H9 (cell line): ENCODE measurements at regions not wholly inside any gene's neighbourhood (a gene's known extent, or its start where the extent isn't known, plus 50 kb on each side); places are given as distances from the start of the nearest gene placed in this dataset.

Experiments
- DNase-seq: peaks from one replicate; pipeline ENCODE4 v3.0.0-alpha.2; 2017
- H2AFZ ChIP-seq: one replicate; pipeline ENCODE4 v1.6.1; 2013; ENCODE audit warnings: mild to moderate bottlenecking, low read length, control low read depth, moderate library complexity
- H2AK5ac ChIP-seq: 2 replicates; pipeline ENCODE4 v1.6.1; 2013; ENCODE audit warnings: low read length, control low read depth, mixed read lengths; ENCODE audit not compliant: insufficient read length
- H2BK120ac ChIP-seq: one replicate; pipeline ENCODE4 v1.6.1; 2013; ENCODE audit warnings: low read depth, mild to moderate bottlenecking, low read length, control low read depth, inconsistent platforms; ENCODE audit not compliant: poor library complexity, severe bottlenecking
- H2BK12ac ChIP-seq: 2 replicates; pipeline ENCODE4 v1.6.1; 2013; ENCODE audit warnings: low read length, control low read depth, mixed read lengths, low read depth; ENCODE audit not compliant: insufficient read length
- H2BK15ac ChIP-seq: 2 replicates; pipeline ENCODE4 v1.6.1; 2013; ENCODE audit warnings: low read depth, low read length, control low read depth
- H2BK20ac ChIP-seq: one replicate; pipeline ENCODE4 v1.6.1; 2013; ENCODE audit warnings: low read depth, mild to moderate bottlenecking, low read length, control low read depth, inconsistent platforms; ENCODE audit not compliant: poor library complexity, severe bottlenecking
- H2BK5ac ChIP-seq: 2 replicates; pipeline ENCODE4 v1.6.1; 2013; ENCODE audit warnings: low read length, control low read depth, mixed read lengths; ENCODE audit not compliant: insufficient read length
- H3K14ac ChIP-seq: 2 replicates; pipeline ENCODE4 v1.6.1; 2013; ENCODE audit warnings: low read length, control low read depth; ENCODE audit not compliant: insufficient read depth
- H3K18ac ChIP-seq: 2 replicates; pipeline ENCODE4 v1.6.1; 2013; ENCODE audit warnings: low read depth, mild to moderate bottlenecking, mixed read lengths, low read length, control low read depth; ENCODE audit not compliant: insufficient read length
- H3K23ac ChIP-seq: 2 replicates; pipeline ENCODE4 v1.6.1; 2013; ENCODE audit warnings: low read length, control low read depth, mixed read lengths, low read depth; ENCODE audit not compliant: insufficient read length
- H3K23me2 ChIP-seq: 2 replicates; pipeline ENCODE4 v1.6.1; 2013; ENCODE audit warnings: low read depth, mild to moderate bottlenecking, mixed read lengths, low read length, control low read depth; ENCODE audit not compliant: insufficient read length, poor library complexity, severe bottlenecking
- H3K27ac ChIP-seq: 2 replicates; pipeline ENCODE4 v1.5.1; 2013; ENCODE audit warnings: low read length, control low read depth, mixed read lengths, low read depth; ENCODE audit not compliant: insufficient read length
- H3K27me3 ChIP-seq: 2 replicates; pipeline ENCODE4 v1.6.1; 2013; ENCODE audit warnings: low read length, control low read depth, inconsistent platforms; ENCODE audit not compliant: insufficient read depth
- H3K4ac ChIP-seq: 2 replicates; pipeline ENCODE4 v1.6.1; 2013; ENCODE audit warnings: low read depth, mild to moderate bottlenecking, control low read depth, inconsistent platforms, low read length, moderate library complexity
- H3K4me1 ChIP-seq: 2 replicates; pipeline ENCODE4 v1.6.1; 2013; ENCODE audit warnings: low read length, control low read depth, inconsistent platforms; ENCODE audit not compliant: insufficient read depth
- H3K4me2 ChIP-seq: 2 replicates; pipeline ENCODE4 v1.6.1; 2013; ENCODE audit warnings: low read length, control low read depth, mixed read lengths; ENCODE audit not compliant: insufficient read length, insufficient read depth
- H3K56ac ChIP-seq: 2 replicates; pipeline ENCODE4 v1.6.1; 2013; ENCODE audit warnings: low read depth, mild to moderate bottlenecking, mixed read lengths, low read length, control low read depth; ENCODE audit not compliant: insufficient read length
- H3K79me1 ChIP-seq: 2 replicates; pipeline ENCODE4 v1.6.1; 2013; ENCODE audit warnings: low read depth, mild to moderate bottlenecking, moderate library complexity, low read length, control low read depth, inconsistent platforms; ENCODE audit not compliant: insufficient read depth, poor library complexity, severe bottlenecking
- H3K79me2 ChIP-seq: 2 replicates; pipeline ENCODE4 v1.6.1; 2013; ENCODE audit warnings: low read length, control low read depth, inconsistent platforms; ENCODE audit not compliant: insufficient read depth
- H3K9ac ChIP-seq: 2 replicates; pipeline ENCODE4 v1.6.1; 2013; ENCODE audit warnings: low read length, control low read depth, mixed read lengths; ENCODE audit not compliant: insufficient read length; ENCODE audit errors: extremely low read depth
- H3K9me3 ChIP-seq: one replicate; pipeline ENCODE4 v1.6.1; 2013; ENCODE audit warnings: low read depth, low read length, inconsistent platforms; ENCODE audit not compliant: control insufficient read depth
- H3T11ph ChIP-seq: one replicate; pipeline ENCODE4 v1.6.1; 2013; ENCODE audit warnings: mild to moderate bottlenecking, low read length, control low read depth, inconsistent platforms
- H4K20me1 ChIP-seq: one replicate; pipeline ENCODE4 v1.6.1; 2013; ENCODE audit not compliant: control insufficient read depth, insufficient read length, insufficient read depth
- H4K5ac ChIP-seq: 2 replicates; pipeline ENCODE4 v1.6.1; 2013; ENCODE audit warnings: low read depth, mild to moderate bottlenecking, mixed read lengths, low read length, control low read depth; ENCODE audit not compliant: insufficient read length
- H4K8ac ChIP-seq: replicated peaks from 2 replicates; pipeline ENCODE4 v1.6.1; 2013; ENCODE audit warnings: low read length, control low read depth, mixed read lengths, low read depth; ENCODE audit not compliant: insufficient read length
- H4K91ac ChIP-seq: 2 replicates; pipeline ENCODE4 v1.6.1; 2013; ENCODE audit warnings: low read depth, mild to moderate bottlenecking, moderate library complexity, mixed read lengths, low read length, control low read depth; ENCODE audit not compliant: insufficient read length
- H3K27ac Mint-ChIP-seq, 3 experiments: 2 replicates in 2 of 3; 3 replicates in 1 of 3; pipeline ENCODE4 v1.8.0; 2020 to 2021; ENCODE audit warnings: mixed read lengths in 3 of 3, mild to moderate bottlenecking in 1 of 3, moderate library complexity in 1 of 3
- H3K27me3 Mint-ChIP-seq: 2 replicates; pipeline ENCODE4 v1.8.0; 2021; ENCODE audit warnings: low read depth, mild to moderate bottlenecking, moderate library complexity, mixed read lengths
- H3K36me3 Mint-ChIP-seq, 3 experiments: 2 replicates in 2 of 3; 3 replicates in 1 of 3; pipeline ENCODE4 v1.8.0; 2020 to 2021; ENCODE audit warnings: low read depth in 3 of 3, mixed read lengths in 3 of 3; ENCODE audit not compliant: insufficient read depth in 1 of 3
- H3K4me1 Mint-ChIP-seq, 2 experiments: 2 replicates each; pipeline ENCODE4 v1.8.0; 2020; ENCODE audit warnings: mixed read lengths in 2 of 2
- H3K4me3 Mint-ChIP-seq, 2 experiments: 2 replicates in 1 of 2; 3 replicates in 1 of 2; pipeline ENCODE4 v1.8.0; 2020 to 2021; ENCODE audit warnings: mild to moderate bottlenecking in 2 of 2, mixed read lengths in 2 of 2, moderate library complexity in 1 of 2
- H3K9me3 Mint-ChIP-seq, 2 experiments: 2 replicates in 1 of 2; 3 replicates in 1 of 2; pipeline ENCODE4 v1.8.0; 2020; ENCODE audit warnings: mild to moderate bottlenecking in 2 of 2, mixed read lengths in 2 of 2, moderate library complexity in 1 of 2
- CTCF ChIP-seq: fragments of 200-600 bp; sonication (generic); conservative IDR thresholded peaks from 3 replicates; pipeline ENCODE4 v1.8.0; 2021; ENCODE audit warnings: antibody characterized with exemption, mild to moderate bottlenecking
- WGBS: extraction: QIAGEN DNeasy Blood & Tissue Kit; methylation state at CpG from one replicate; pipeline ENCODE4 v1.1.7; 2013; ENCODE audit warnings: missing lambda C conversion rate, low lambda C conversion rate, mixed read lengths; ENCODE audit not compliant: insufficient read length; ENCODE audit errors: extremely low coverage; 5-methylcytosine and 5-hydroxymethylcytosine counted together

- TF ChIP-seq CTCF = no peak
- Mint-ChIP-seq H3K36me3 (no peaks in the 10 kb centered on the region; a peak in 1 of 7 replicates), H3K4me3 (no peak overlapping the region), H3K9me3 (no peaks in the 10 kb centered on the region), H3K4me1 (no peaks in the 10 kb centered on the region), H3K27ac (no peak overlapping the region), H3K27me3 (peaks cover 10% of the 10 kb centered on the region)
- no peak overlapping the region for H3K9ac ChIP-seq
- no peak overlapping the region for H2BK12ac ChIP-seq
- H2BK120ac ChIP-seq = no peak overlapping the region
- no peak overlapping the region for H3T11ph ChIP-seq
- no peak overlapping the region for H4K5ac ChIP-seq
- H2BK15ac ChIP-seq = no peak overlapping the region
- DNase-seq = no peak
- H2AFZ ChIP-seq = no peak overlapping the region
- no peak overlapping the region for H3K23ac ChIP-seq
- no peak overlapping the region for H3K56ac ChIP-seq
- no peak overlapping the region for H3K4me2 ChIP-seq
- no peak overlapping the region for H2BK5ac ChIP-seq
- H3K79me2 ChIP-seq = no peaks in the 10 kb centered on the region
- no peaks in the 10 kb centered on the region for H3K4me1 ChIP-seq
- no CpG with 5 or more reads among the region's 2 CpGs for WGBS
- H2AK5ac ChIP-seq = no peak overlapping the region
- H3K9me3 ChIP-seq = no peaks in the 10 kb centered on the region
- H3K18ac ChIP-seq = no peak overlapping the region
- H3K14ac ChIP-seq = no peak overlapping the region
- no peak overlapping the region for H4K91ac ChIP-seq
- H3K79me1 ChIP-seq = no peaks in the 10 kb centered on the region
- H3K4ac ChIP-seq = no peak overlapping the region
- no peak overlapping the region for H3K27ac ChIP-seq
- no peak overlapping the region for H4K8ac ChIP-seq
- H3K27me3 ChIP-seq = no peaks in the 10 kb centered on the region
- H2BK20ac ChIP-seq = no peak overlapping the region
- H4K20me1 ChIP-seq = no peaks in the 10 kb centered on the region
- no peaks in the 10 kb centered on the region for H3K23me2 ChIP-seq
Observed at GRCh38 chr17:69717214-69717613, 302.7 kb downstream of the MAP2K6 start.
